ENCODE measurements at regions not wholly inside any gene's neighbourhood (a gene's known extent, or its start where the extent isn't known, plus 50 kb on each side); places are given as distances from the start of the nearest gene placed in this dataset.

- Mint-ChIP-seq H3K9me3 (no peaks in the 10 kb centered on the region), H3K4me3 (no peak overlapping the region), H3K36me3 (ENCODE audit: low read depth) (no peaks in the 10 kb centered on the region), H3K27ac (no peak overlapping the region), H3K4me1 (ENCODE audit: low read depth) (no peaks in the 10 kb centered on the region), H3K27me3 (ENCODE audit: low read depth) (peaks cover 25% of the 10 kb centered on the region)
- no peak for DNase-seq (ENCODE audit: low spot score)
Measured at GRCh38 chr12:13275241-13276085, 78.9 kb downstream of the EMP1 start.

DNA sequence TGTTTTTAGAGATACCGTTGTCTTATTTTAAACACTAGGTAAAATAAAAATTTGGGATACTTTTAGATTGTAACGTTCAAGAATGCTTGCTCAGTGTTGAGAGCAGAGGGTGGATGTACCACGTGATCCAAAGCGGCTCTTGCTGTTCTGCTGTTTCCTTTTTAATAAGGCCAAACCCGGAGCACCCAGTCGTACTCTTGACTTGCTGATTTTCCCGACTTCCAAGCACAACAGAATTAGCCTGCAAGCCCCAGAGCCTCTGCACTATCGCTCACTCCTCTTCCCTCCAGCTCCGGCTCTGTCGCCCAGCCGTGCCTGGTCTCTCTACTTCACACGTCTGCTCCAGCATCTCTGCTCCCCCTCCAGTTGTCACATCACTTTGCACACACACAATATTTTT lies 77.3 kb downstream of the EMP1 start:
- Mint-ChIP-seq H3K27me3 (ENCODE audit: low read depth) (peaks cover 21% of the 10 kb centered on the region), H3K4me3 (no peak overlapping the region), H3K4me1 (ENCODE audit: low read depth) (no peaks in the 10 kb centered on the region), H3K36me3 (ENCODE audit: low read depth) (no peaks in the 10 kb centered on the region), H3K27ac (no peak overlapping the region), H3K9me3 (no peaks in the 10 kb centered on the region)
- no peak for DNase-seq (ENCODE audit: low spot score)

DNA sequence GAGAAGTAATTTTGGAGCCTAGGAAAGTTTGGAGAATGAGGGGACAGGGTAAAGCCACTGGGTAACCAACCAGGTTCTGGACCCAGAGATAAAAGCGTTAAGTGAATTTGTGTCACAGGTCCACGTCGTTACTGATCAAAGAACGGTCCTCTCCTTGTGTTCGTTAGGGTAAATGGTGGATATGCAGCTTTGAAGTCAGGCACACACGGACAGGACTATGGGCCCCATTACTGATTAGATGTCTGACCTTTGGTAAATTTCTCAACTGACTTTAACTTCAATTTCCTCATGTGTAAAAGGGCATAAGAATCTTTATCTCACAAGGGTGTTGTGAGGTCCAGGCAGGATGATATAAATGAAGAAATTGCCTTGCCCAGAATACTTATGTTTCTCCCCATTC lies 76.6 kb downstream of the EMP1 start:
- no peaks in the 10 kb centered on the region for H3K4me1 Mint-ChIP-seq (ENCODE audit: low read depth)
- no peaks in the 10 kb centered on the region for H3K36me3 Mint-ChIP-seq (ENCODE audit: low read depth)
- peaks cover 19% of the 10 kb centered on the region for H3K27me3 Mint-ChIP-seq (ENCODE audit: low read depth)
- no peak overlapping the region for H3K4me3 Mint-ChIP-seq
- H3K9me3 Mint-ChIP-seq, result no peaks in the 10 kb centered on the region
- no peak overlapping the region for H3K27ac Mint-ChIP-seq
- no peak for DNase-seq (ENCODE audit: low spot score)

GRCh38 chr12:13270817-13271216 lies 74.3 kb downstream of the EMP1 start:
- DNase-seq (ENCODE audit: low spot score), result no peak
- Mint-ChIP-seq H3K36me3 (ENCODE audit: low read depth) (no peaks in the 10 kb centered on the region), H3K4me1 (ENCODE audit: low read depth) (no peaks in the 10 kb centered on the region), H3K27me3 (ENCODE audit: low read depth) (peaks cover 17% of the 10 kb centered on the region), H3K27ac (no peak overlapping the region), H3K9me3 (no peaks in the 10 kb centered on the region), H3K4me3 (no peak overlapping the region)
